Uterus (tissue), 2 donors: ENCODE measurements at regions not wholly inside any gene's neighbourhood (a gene's known extent, or its start where the extent isn't known, plus 50 kb on each side); places are given as distances from the start of the nearest gene placed in this dataset.

ENCODE experiments used
- CTCF ChIP-seq, 4 experiments: fragments of 200-600 bp in 2 of 4; fragments of 450-650 bp in 2 of 4; sonication (generic) in 2 of 4; IDR thresholded peaks; one replicate each; pipeline ENCODE4 v1.5.1; 2016 to 2019; ENCODE audit warnings: antibody characterized with exemption in 4 of 4, mild to moderate bottlenecking in 2 of 4, moderate library complexity in 1 of 4
- POLR2A ChIP-seq, 2 donors: fragments of 450-650 bp; IDR thresholded peaks; one replicate each; pipeline ENCODE4 v1.6.1; 2016; ENCODE audit warnings: antibody characterized with exemption in 2 of 2, mild to moderate bottlenecking in 1 of 2, moderate library complexity in 1 of 2

GRCh38 chr4:3373468-3373867 is 68.3 kb upstream of the HGFAC start:
- TF ChIP-seq CTCF (IDR thresholded peaks at IDR 0.05) (no peak), POLR2A (IDR thresholded peaks at IDR 0.05) (no peak)
